NCI-H146 (cell line): ENCODE measurements at regions not wholly inside any gene's neighbourhood (a gene's known extent, or its start where the extent isn't known, plus 50 kb on each side); places are given as distances from the start of the nearest gene placed in this dataset.

Experiments
- DNase-seq: peaks from one replicate; lab custom pipeline; 2025; lab: John Stamatoyannopoulos, UW

GRCh38 chr13:95352486-95352885, 51.2 kb upstream of the ABCC4 start:
- DNase-seq, result no peak

GRCh38 chr13:95354156-95354555, 52.9 kb upstream of the ABCC4 start:
- DNase-seq, result no peak

GRCh38 chr13:95354680-95355487, 53.6 kb upstream of the ABCC4 start:
- DNase-seq, result no peak

GRCh38 chr13:95355494-95355893, 54.2 kb upstream of the ABCC4 start:
- DNase-seq, result no peak

- DNase-seq, result no peak
Observed at GRCh38 chr13:95356916-95357315, 55.7 kb upstream of the ABCC4 start.

GRCh38 chr13:95357875-95358274, 56.6 kb upstream of the ABCC4 start:
- no peak for DNase-seq

GRCh38 chr13:95360052-95360451, 58.8 kb upstream of the ABCC4 start:
- peak; percentile 7 for DNase-seq

- no peak for DNase-seq
Observed at GRCh38 chr13:95360464-95361097, 59.3 kb upstream of the ABCC4 start.

GRCh38 chr13:95361686-95362085, 60.4 kb upstream of the ABCC4 start:
- DNase-seq, result no peak

GRCh38 chr13:95362666-95363065, 61.4 kb upstream of the ABCC4 start:
- DNase-seq, result no peak

- DNase-seq, result no peak
Observed at GRCh38 chr13:95367309-95367843, 66.1 kb upstream of the ABCC4 start.

GRCh38 chr13:95368998-95369397, 67.7 kb upstream of the ABCC4 start:
- no peak for DNase-seq

- no peak for DNase-seq
Observed at GRCh38 chr13:95375706-95376105, 74.5 kb upstream of the ABCC4 start.

- no peak for DNase-seq
Observed at GRCh38 chr13:95378603-95379002, 77.4 kb upstream of the ABCC4 start.

- DNase-seq, result peak; percentile 78
Observed at GRCh38 chr13:95380468-95381211, 79.4 kb upstream of the ABCC4 start.

GRCh38 chr13:95381212-95381527, 79.9 kb upstream of the ABCC4 start:
- DNase-seq, result no peak

- DNase-seq, result no peak
Observed at GRCh38 chr13:95382411-95382810, 81.2 kb upstream of the ABCC4 start.

GRCh38 chr13:95382916-95383315, 81.7 kb upstream of the ABCC4 start:
- DNase-seq, result no peak

- DNase-seq, result no peak
Observed at GRCh38 chr13:95385373-95385772, 84.1 kb upstream of the ABCC4 start.

GRCh38 chr13:95385798-95386197, 84.5 kb upstream of the ABCC4 start:
- no peak for DNase-seq

- DNase-seq, result no peak
Observed at GRCh38 chr13:95386370-95386769, 85.1 kb upstream of the ABCC4 start.

GRCh38 chr13:95387733-95388207, 86.5 kb upstream of the ABCC4 start:
- no peak for DNase-seq
